IMR-90 (cell line): ENCODE measurements at regions not wholly inside any gene's neighbourhood (a gene's known extent, or its start where the extent isn't known, plus 50 kb on each side); places are given as distances from the start of the nearest gene placed in this dataset.

Experiments used
- ATAC-seq: fragments of 200-7000 bp; cut with Tn5 transposase; 2 replicates; pipeline ENCODE4 v1.9.1; 2020; ENCODE audit warnings: low read depth, mild to moderate bottlenecking, moderate library complexity
- BruUV-seq: library from RNA; stranded (reverse); fragments of 400-500 nt; replicated peaks from 2 replicates; lab custom pipeline; 2021; lab: Mats Ljungman, UMichigan
- CTCF ChIA-PET: fragments of 300-600 bp; formaldehyde crosslinking; extraction: SDS; loops from one replicate; lab custom pipeline; 2021; ENCODE audit warnings: antibody characterized with exemption; lab: Yijun Ruan, JAX
- POLR2A ChIA-PET: fragments of 300-600 bp; sonication (Branson Sonifier 250); formaldehyde crosslinking; loops from one replicate; lab custom pipeline; 2022; ENCODE audit warnings: antibody characterized with exemption; ENCODE audit not compliant: unreplicated experiment; lab: Charles Lee
- DNase-seq: peaks from one replicate; pipeline ENCODE4 v3.0.0; 2013
- H2AFZ ChIP-seq: replicated peaks from 2 replicates; pipeline ENCODE3; 2013; ENCODE audit warnings: low read length, mild to moderate bottlenecking; ENCODE audit not compliant: poor library complexity
- H2AK5ac ChIP-seq: 2 replicates; pipeline ENCODE4 v1.6.1; 2013; ENCODE audit warnings: low read depth, low read length, inconsistent platforms
- H2AK9ac ChIP-seq: replicated peaks from 2 replicates; pipeline ENCODE3; 2013; ENCODE audit warnings: mild to moderate bottlenecking, low read depth, low read length, moderate library complexity; ENCODE audit not compliant: poor library complexity
- H2BK120ac ChIP-seq: 2 replicates; pipeline ENCODE4 v1.6.1; 2013; ENCODE audit warnings: low read depth, low read length, inconsistent platforms
- H2BK15ac ChIP-seq: 3 replicates; pipeline ENCODE4 v1.6.1; 2013; ENCODE audit warnings: low read depth, low read length, inconsistent platforms
- H2BK20ac ChIP-seq: 2 replicates; pipeline ENCODE4 v1.6.1; 2013; ENCODE audit warnings: low read depth, mild to moderate bottlenecking, inconsistent platforms, low read length, moderate library complexity
- H2BK5ac ChIP-seq: 2 replicates; pipeline ENCODE4 v1.6.1; 2013; ENCODE audit warnings: mild to moderate bottlenecking, low read depth, low read length, inconsistent platforms; ENCODE audit not compliant: poor library complexity, severe bottlenecking
- H3K14ac ChIP-seq: replicated peaks from 2 replicates; pipeline ENCODE4 v1.6.1; 2013; ENCODE audit warnings: low read depth, low read length, inconsistent platforms
- H3K18ac ChIP-seq: 2 replicates; pipeline ENCODE4 v1.6.1; 2013; ENCODE audit warnings: low read depth, low read length, control low read depth
- H3K23ac ChIP-seq: 2 replicates; pipeline ENCODE4 v1.6.1; 2013; ENCODE audit warnings: low read depth, low read length, inconsistent platforms
- H3K27ac ChIP-seq: 2 replicates; pipeline ENCODE4 v1.5.1; 2013; ENCODE audit warnings: mild to moderate bottlenecking, control low read depth, low read length; ENCODE audit not compliant: insufficient read depth
- H3K27me3 ChIP-seq: 2 replicates; pipeline ENCODE4 v1.6.1; 2013; ENCODE audit warnings: low read length; ENCODE audit not compliant: control insufficient read depth, insufficient read depth
- H3K36me3 ChIP-seq: 2 replicates; pipeline ENCODE4 v1.6.1; 2013; ENCODE audit warnings: low read length, mixed read lengths; ENCODE audit not compliant: control insufficient read depth, insufficient read depth
- H3K4ac ChIP-seq: 2 replicates; pipeline ENCODE4 v1.6.1; 2013; ENCODE audit warnings: low read depth, low read length, inconsistent platforms
- H3K4me1 ChIP-seq: 2 replicates; pipeline ENCODE4 v1.6.1; 2013; ENCODE audit warnings: low read length, mixed read lengths; ENCODE audit not compliant: control insufficient read depth, insufficient read depth
- H3K4me2 ChIP-seq: 2 replicates; pipeline ENCODE4 v1.6.1; 2013; ENCODE audit warnings: low read depth, mild to moderate bottlenecking, control low read depth, low read length, moderate library complexity
- H3K4me3 ChIP-seq: 2 replicates; pipeline ENCODE4 v1.5.1; 2013; ENCODE audit warnings: low read depth, mild to moderate bottlenecking, control low read depth, low read length, moderate library complexity; ENCODE audit not compliant: insufficient read depth
- H3K56ac ChIP-seq: 2 replicates; pipeline ENCODE4 v1.6.1; 2013; ENCODE audit warnings: low read length, inconsistent platforms; ENCODE audit not compliant: insufficient read depth; ENCODE audit errors: extremely low read depth
- H3K79me1 ChIP-seq, 2 experiments: 2 replicates each; pipeline ENCODE4 v1.6.1; 2013; ENCODE audit warnings: low read length in 2 of 2, inconsistent platforms in 1 of 2, low read depth in 1 of 2
- H3K9ac ChIP-seq: 2 replicates; pipeline ENCODE4 v1.6.1; 2013; ENCODE audit warnings: low read depth, low read length, control low read depth
- H3K9me1 ChIP-seq: 2 replicates; pipeline ENCODE4 v1.6.1; 2013; ENCODE audit warnings: low read length, inconsistent platforms; ENCODE audit not compliant: insufficient read depth
- H3K9me3 ChIP-seq: 2 replicates; pipeline ENCODE4 v1.6.1; 2013; ENCODE audit warnings: low read length; ENCODE audit not compliant: control insufficient read depth, insufficient read depth
- H4K20me1 ChIP-seq: 2 replicates; pipeline ENCODE4 v1.6.1; 2013; ENCODE audit warnings: low read length, inconsistent platforms; ENCODE audit not compliant: insufficient read depth
- H4K5ac ChIP-seq: 2 replicates; pipeline ENCODE4 v1.6.1; 2013; ENCODE audit warnings: mild to moderate bottlenecking, low read depth, low read length, control low read depth
- H4K8ac ChIP-seq, 2 experiments: 2 replicates each; pipeline ENCODE4 v1.6.1; 2013; ENCODE audit warnings: low read depth in 2 of 2, low read length in 2 of 2, control low read depth in 1 of 2, inconsistent platforms in 1 of 2
- H4K91ac ChIP-seq: 2 replicates; pipeline ENCODE4 v1.6.1; 2013; ENCODE audit warnings: low read depth, low read length, inconsistent platforms; ENCODE audit not compliant: insufficient read depth
- BHLHE40 ChIP-seq: fragments of 150-350 bp; IDR thresholded peaks from 2 replicates; pipeline ENCODE4 v1.6.1; 2016; ENCODE audit warnings: mild to moderate bottlenecking, low read depth, low read length
- CEBPB ChIP-seq: IDR thresholded peaks from 2 replicates; pipeline ENCODE4 v1.6.1; 2012; ENCODE audit warnings: low read depth, low read length, improper control_type of control experiment
- CTCF ChIP-seq: conservative IDR thresholded peaks from 2 replicates; pipeline ENCODE4 v1.5.1; 2012; ENCODE audit warnings: mild to moderate bottlenecking, low read depth, low read length, improper control_type of control experiment
- ELK1 ChIP-seq: fragments of 150-350 bp; IDR thresholded peaks from 2 replicates; pipeline ENCODE4 v1.6.1; 2016; ENCODE audit warnings: low read depth, mild to moderate bottlenecking, low read length, moderate library complexity, borderline replicate concordance
- FOS ChIP-seq: fragments of 150-350 bp; IDR thresholded peaks from 2 replicates; pipeline ENCODE4 v1.6.1; 2016; ENCODE audit warnings: low read depth, low read length
- MXI1 ChIP-seq: IDR thresholded peaks from 2 replicates; pipeline ENCODE4 v1.6.1; 2012; ENCODE audit warnings: low read depth, mild to moderate bottlenecking, low read length, moderate library complexity, borderline replicate concordance
- NFE2L2 ChIP-seq: fragments of 150-350 bp; IDR thresholded peaks from 2 replicates; pipeline ENCODE4 v1.6.1; 2016; ENCODE audit warnings: low read depth, mild to moderate bottlenecking, low read length
- RAD21 ChIP-seq: IDR thresholded peaks from 2 replicates; pipeline ENCODE4 v1.6.1; 2012; ENCODE audit warnings: low read length, improper control_type of control experiment
- RCOR1 ChIP-seq: IDR thresholded peaks from 2 replicates; pipeline ENCODE4 v1.6.1; 2012; ENCODE audit warnings: mild to moderate bottlenecking, low read length, improper control_type of control experiment; ENCODE audit not compliant: insufficient replicate concordance
- RFX5 ChIP-seq: IDR thresholded peaks from 2 replicates; pipeline ENCODE4 v1.8.0; 2012; ENCODE audit warnings: low read depth, mild to moderate bottlenecking, low read length, moderate library complexity
- SMC3 ChIP-seq: fragments of 150-350 bp; IDR thresholded peaks from 2 replicates; pipeline ENCODE4 v1.6.1; 2016; ENCODE audit warnings: low read depth, mild to moderate bottlenecking, antibody characterized with exemption, low read length, moderate library complexity
- USF2 ChIP-seq: fragments of 150-350 bp; IDR thresholded peaks from 2 replicates; pipeline ENCODE4 v1.6.1; 2017; ENCODE audit warnings: mild to moderate bottlenecking, antibody characterized with exemption, low read length, low read depth
- WGBS, 2 experiments: methylation state at CpG; one replicate each; pipeline versions ENCODE4 v1.1.5 to v1.1.7; 2013; ENCODE audit warnings: missing lambda C conversion rate in 2 of 2; ENCODE audit not compliant: insufficient read length in 1 of 2; ENCODE audit errors: extremely low coverage in 2 of 2; 5-methylcytosine and 5-hydroxymethylcytosine counted together
- dilution Hi-C: fragments of 300-500 bp; cut with HindIII; formaldehyde crosslinking; loops from one replicate; pipeline ENCODE4 v1.14.3; 2018; ENCODE audit warnings: low sequenced_read_pairs; ENCODE audit not compliant: unreplicated experiment
- in situ Hi-C: fragments of 300-500 bp; cut with MboI; formaldehyde crosslinking; loops from 3 replicates; pipeline ENCODE4 v1.14.3; 2019; ENCODE audit warnings: low sequenced_read_pairs, inconsistent platforms, mixed read lengths
- intact Hi-C: fragments of 100-400 bp; cut with micrococcal nuclease; formaldehyde crosslinking; loops from 2 replicates; pipeline ENCODE4 v1.10.0; 2022

GRCh38 chr18:44320619-44321460, 359.8 kb upstream of the SETBP1 start:
- no peaks in the 10 kb centered on the region for H3K36me3 ChIP-seq
- H4K5ac ChIP-seq: no peak overlapping the region
- H4K20me1 ChIP-seq: no peaks in the 10 kb centered on the region
- H3K18ac ChIP-seq: no peak overlapping the region
- H3K4ac ChIP-seq: no peak overlapping the region
- no peak for TF ChIP-seq ELK1
- no peak for TF ChIP-seq CEBPB
- TF ChIP-seq NFE2L2: no peak
- TF ChIP-seq RCOR1: no peak
- TF ChIP-seq RFX5: no peak
- no peak for TF ChIP-seq CTCF
- TF ChIP-seq RAD21: no peak
- no peak for TF ChIP-seq SMC3
- no peak for TF ChIP-seq MXI1
- no peak for TF ChIP-seq USF2
- no peak for TF ChIP-seq FOS
- no peak for TF ChIP-seq BHLHE40
- H3K9me3 ChIP-seq: no peaks in the 10 kb centered on the region
- 81% methylated on average over 21 of the region's 26 CpGs; no CpG with 5 or more reads in 1 of the 2 experiments for WGBS, 2 experiments
- H3K23ac ChIP-seq: no peak overlapping the region
- no peak overlapping the region for H3K14ac ChIP-seq
- H3K79me1 ChIP-seq: no peaks in the 10 kb centered on the region
- peaks cover 1% of the 10 kb centered on the region; the same call in 1 of the 2 replicates for H3K4me1 ChIP-seq
- H3K56ac ChIP-seq: no peak overlapping the region
- no peak for ATAC-seq
- no peak overlapping the region for H2BK5ac ChIP-seq
- no peak overlapping the region for H3K4me2 ChIP-seq
- H4K91ac ChIP-seq: no peak overlapping the region
- no peak overlapping the region for H3K4me3 ChIP-seq
- no peak overlapping the region for H2BK15ac ChIP-seq
- no peak overlapping the region for H2BK120ac ChIP-seq
- no peak for DNase-seq
- no peak overlapping the region for H2BK20ac ChIP-seq
- H3K27me3 ChIP-seq: no peaks in the 10 kb centered on the region
- H3K9ac ChIP-seq: no peak overlapping the region
- no peak overlapping the region for H4K8ac ChIP-seq
- dilution Hi-C loops: no loop called here
- H2AK5ac ChIP-seq: no peak overlapping the region
- intact Hi-C loops: no loop called here
- H2AK9ac ChIP-seq: no peak overlapping the region
- CTCF ChIA-PET: interaction anchor here (1.5 kb wide), 1 partner anchor 700 kb away, joined by 5 read pairs; no protein-coding TSS in a partner anchor
- BruUV-seq: no TSS peak
- no peaks in the 10 kb centered on the region for H3K9me1 ChIP-seq
- H2AFZ ChIP-seq: no peak overlapping the region
- in situ Hi-C loops: no loop called here
- H3K27ac ChIP-seq: no peak overlapping the region
- POLR2A ChIA-PET: no interaction called here
